ENCODE measurements at regions not wholly inside any gene's neighbourhood (a gene's known extent, or its start where the extent isn't known, plus 50 kb on each side); places are given as distances from the start of the nearest gene placed in this dataset.

DNA sequence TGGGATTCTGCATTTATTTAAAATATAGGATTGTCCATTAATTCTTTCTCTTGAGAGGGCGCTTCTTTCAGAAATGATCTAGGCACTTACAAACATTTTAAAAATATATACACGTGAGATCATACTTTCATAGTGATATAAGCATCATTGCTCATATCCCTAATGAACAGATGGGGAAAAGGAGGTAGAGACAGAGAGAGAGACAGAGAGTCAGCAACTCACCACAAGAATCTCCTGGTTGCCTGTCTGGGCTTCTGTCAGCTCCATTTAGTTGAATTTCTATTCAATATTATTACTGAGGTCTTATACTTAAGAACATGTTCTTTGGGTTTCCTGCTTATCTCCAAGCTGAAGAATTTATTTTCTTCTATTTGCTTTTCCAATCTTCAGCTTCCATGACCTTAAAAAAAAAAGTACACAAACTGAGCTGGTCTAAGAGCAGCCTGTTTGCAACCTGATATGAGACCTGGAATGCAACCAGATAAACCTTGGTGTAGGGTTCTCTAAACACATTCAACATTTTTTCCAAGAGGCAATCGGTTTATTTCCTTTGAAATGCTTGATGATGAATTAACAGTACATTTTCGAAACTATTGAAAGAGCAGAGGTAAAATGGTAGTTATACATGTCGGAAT, 51.6 kb upstream of the LIFR start:
- TF ChIP-seq EZH2 (IDR thresholded peaks at IDR 0.05; ENCODE audit: insufficient read depth, low read length) = no peak
- TF ChIP-seq, protein P1, sequence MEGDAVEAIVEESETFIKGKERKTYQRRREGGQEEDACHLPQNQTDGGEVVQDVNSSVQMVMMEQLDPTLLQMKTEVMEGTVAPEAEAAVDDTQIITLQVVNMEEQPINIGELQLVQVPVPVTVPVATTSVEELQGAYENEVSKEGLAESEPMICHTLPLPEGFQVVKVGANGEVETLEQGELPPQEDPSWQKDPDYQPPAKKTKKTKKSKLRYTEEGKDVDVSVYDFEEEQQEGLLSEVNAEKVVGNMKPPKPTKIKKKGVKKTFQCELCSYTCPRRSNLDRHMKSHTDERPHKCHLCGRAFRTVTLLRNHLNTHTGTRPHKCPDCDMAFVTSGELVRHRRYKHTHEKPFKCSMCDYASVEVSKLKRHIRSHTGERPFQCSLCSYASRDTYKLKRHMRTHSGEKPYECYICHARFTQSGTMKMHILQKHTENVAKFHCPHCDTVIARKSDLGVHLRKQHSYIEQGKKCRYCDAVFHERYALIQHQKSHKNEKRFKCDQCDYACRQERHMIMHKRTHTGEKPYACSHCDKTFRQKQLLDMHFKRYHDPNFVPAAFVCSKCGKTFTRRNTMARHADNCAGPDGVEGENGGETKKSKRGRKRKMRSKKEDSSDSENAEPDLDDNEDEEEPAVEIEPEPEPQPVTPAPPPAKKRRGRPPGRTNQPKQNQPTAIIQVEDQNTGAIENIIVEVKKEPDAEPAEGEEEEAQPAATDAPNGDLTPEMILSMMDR (IDR thresholded peaks at IDR 0.05; ENCODE audit: insufficient read depth, low read depth, low read length) = no peak

Measured in astrocyte (in vitro differentiated cells and primary cell).